HL-60 (cell line): ENCODE measurements at regions not wholly inside any gene's neighbourhood (a gene's known extent, or its start where the extent isn't known, plus 50 kb on each side); places are given as distances from the start of the nearest gene placed in this dataset.

Source experiments
- POLR2AphosphoS5 ChIP-seq: IDR thresholded peaks from 2 replicates; pipeline ENCODE4 v1.6.1; 2012; ENCODE audit warnings: low read depth
- TF ChIP-seq, protein P1 (sequence below): IDR thresholded peaks from one replicate; pipeline ENCODE4 v1.5.1; 2011; ENCODE audit warnings: low read length, control low read depth, inconsistent platforms; ENCODE audit not compliant: insufficient read depth

DNA sequence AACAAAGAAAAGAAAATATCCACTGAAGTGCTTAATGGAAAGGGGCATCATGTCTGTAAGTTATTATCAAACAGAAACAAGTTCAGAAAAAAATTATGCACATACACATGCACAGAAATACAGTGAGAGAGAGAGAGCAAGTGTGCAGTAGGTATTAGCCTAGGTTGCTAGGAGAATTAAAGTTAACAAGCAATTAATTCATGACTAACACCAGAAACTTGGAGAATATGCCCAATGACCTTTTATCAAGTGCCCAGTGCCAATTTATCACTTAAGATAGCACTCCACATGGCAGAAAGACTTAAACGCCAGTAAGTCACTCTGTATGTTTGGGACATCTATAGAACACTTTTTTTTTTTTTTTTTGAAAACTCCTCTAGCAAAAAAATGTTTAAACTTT, 56.2 kb upstream of the SLC16A1 start:
- TF ChIP-seq, protein P1, sequence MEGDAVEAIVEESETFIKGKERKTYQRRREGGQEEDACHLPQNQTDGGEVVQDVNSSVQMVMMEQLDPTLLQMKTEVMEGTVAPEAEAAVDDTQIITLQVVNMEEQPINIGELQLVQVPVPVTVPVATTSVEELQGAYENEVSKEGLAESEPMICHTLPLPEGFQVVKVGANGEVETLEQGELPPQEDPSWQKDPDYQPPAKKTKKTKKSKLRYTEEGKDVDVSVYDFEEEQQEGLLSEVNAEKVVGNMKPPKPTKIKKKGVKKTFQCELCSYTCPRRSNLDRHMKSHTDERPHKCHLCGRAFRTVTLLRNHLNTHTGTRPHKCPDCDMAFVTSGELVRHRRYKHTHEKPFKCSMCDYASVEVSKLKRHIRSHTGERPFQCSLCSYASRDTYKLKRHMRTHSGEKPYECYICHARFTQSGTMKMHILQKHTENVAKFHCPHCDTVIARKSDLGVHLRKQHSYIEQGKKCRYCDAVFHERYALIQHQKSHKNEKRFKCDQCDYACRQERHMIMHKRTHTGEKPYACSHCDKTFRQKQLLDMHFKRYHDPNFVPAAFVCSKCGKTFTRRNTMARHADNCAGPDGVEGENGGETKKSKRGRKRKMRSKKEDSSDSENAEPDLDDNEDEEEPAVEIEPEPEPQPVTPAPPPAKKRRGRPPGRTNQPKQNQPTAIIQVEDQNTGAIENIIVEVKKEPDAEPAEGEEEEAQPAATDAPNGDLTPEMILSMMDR: no peak
- TF ChIP-seq POLR2AphosphoS5: no peak
